SJSA1 (cell line): ENCODE measurements at regions not wholly inside any gene's neighbourhood (a gene's known extent, or its start where the extent isn't known, plus 50 kb on each side); places are given as distances from the start of the nearest gene placed in this dataset.

Experiments used
- DNase-seq, 2 experiments: peaks; one replicate each; pipeline ENCODE4 v3.0.0-alpha.2; 2015 to 2020; ENCODE audit warnings: low spot score in 2 of 2, low read depth in 1 of 2
- H3K27ac ChIP-seq: fragments of 250-450 bp; sonication (Bioruptor Pico); 2 replicates; pipeline ENCODE4 v1.5.1; 2020; ENCODE audit warnings: mild to moderate bottlenecking, moderate library complexity
- H3K27me3 ChIP-seq: fragments of 250-450 bp; sonication (Bioruptor Pico); replicated peaks from 2 replicates; pipeline ENCODE4 v1.5.1; 2020; ENCODE audit warnings: mild to moderate bottlenecking, moderate library complexity
- H3K36me3 ChIP-seq: fragments of 250-450 bp; sonication (Bioruptor Pico); 2 replicates; pipeline ENCODE4 v1.5.1; 2020; ENCODE audit warnings: mild to moderate bottlenecking
- H3K4me1 ChIP-seq: fragments of 250-450 bp; sonication (Bioruptor Pico); replicated peaks from 2 replicates; pipeline ENCODE4 v1.6.1; 2021; ENCODE audit warnings: mild to moderate bottlenecking
- H3K4me3 ChIP-seq: fragments of 250-450 bp; sonication (Bioruptor Pico); 2 replicates; pipeline ENCODE4 v1.5.1; 2020; ENCODE audit warnings: mild to moderate bottlenecking
- H3K9me3 ChIP-seq: fragments of 250-450 bp; sonication (Bioruptor Pico); replicated peaks from 2 replicates; pipeline ENCODE4 v1.5.1; 2020; ENCODE audit warnings: mild to moderate bottlenecking

DNA sequence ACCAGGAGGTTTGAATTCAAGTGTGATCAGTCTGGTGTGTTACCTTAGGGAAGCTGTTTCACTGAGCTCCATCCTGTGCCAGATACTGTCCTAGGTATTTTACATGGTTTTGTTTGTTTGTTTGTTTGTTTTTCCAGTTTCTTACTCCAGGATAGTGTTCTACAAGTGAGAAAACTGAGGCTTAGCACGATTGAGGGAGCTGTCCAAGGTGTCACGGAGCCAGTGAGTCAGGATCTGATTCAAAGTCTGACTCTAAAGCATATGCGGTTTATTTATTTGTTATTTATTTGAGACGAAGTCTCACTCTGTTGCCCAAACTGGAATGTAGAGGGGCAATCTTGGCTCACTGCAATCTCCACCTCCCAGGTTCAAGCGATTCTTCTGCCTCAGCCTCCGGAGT lies 79.7 kb upstream of the GNG2 start:
- DNase-seq = peak in 1 of 2 experiments; percentile 25
- no peak overlapping the region for H3K27ac ChIP-seq
- H3K4me3 ChIP-seq = no peak overlapping the region
- no peaks in the 10 kb centered on the region for H3K9me3 ChIP-seq
- H3K27me3 ChIP-seq = no peaks in the 10 kb centered on the region
- peaks cover 3% of the 10 kb centered on the region; the same call in 1 of the 2 replicates for H3K4me1 ChIP-seq
- H3K36me3 ChIP-seq = no peaks in the 10 kb centered on the region

DNA sequence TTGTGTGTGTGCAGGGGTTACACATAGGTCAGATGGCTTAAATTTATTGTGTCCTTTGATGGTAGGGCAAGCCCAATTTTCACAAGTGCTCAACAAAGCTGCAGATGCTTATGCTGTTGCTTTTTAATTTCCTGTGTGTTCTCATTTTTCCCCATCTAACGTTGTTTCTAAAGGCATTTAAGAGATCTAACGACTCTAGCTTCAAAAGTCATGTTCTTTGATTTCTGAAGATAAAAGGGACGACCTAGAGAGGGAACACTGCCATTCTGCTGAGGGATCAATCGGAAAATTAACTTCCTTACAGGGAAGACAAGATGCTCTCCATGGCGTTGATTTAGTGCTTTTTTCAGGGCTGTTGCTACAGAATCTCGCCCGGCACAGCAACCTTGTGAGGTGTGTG lies 79.0 kb upstream of the GNG2 start:
- Histone ChIP-seq H3K27me3 (no peaks in the 10 kb centered on the region), H3K27ac (no peak overlapping the region), H3K4me1 (peaks cover 3% of the 10 kb centered on the region; the same call in 1 of the 2 replicates), H3K9me3 (0 out of 2 replicates have a peak, but pooled peaks cover 4% of the 10 kb centered on the region), H3K4me3 (no peak overlapping the region), H3K36me3 (no peaks in the 10 kb centered on the region)
- no peak for DNase-seq

DNA sequence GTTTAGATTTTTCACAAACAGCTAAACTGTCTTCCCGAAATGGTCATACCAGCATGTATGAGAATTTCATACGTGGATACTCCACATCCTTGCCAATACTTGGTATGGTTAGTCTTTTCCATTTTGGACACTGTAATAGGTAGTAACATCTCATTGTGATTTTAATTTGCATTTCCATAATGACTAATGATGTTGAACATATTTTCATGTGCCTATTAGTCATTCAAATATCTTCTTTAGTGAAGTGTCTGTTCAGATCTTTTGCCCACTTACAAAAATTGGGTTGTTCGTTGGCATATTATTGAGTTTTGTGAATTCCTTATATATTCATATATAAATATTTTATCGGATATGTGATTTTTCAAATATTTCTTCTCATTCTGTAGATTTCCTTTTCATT lies 78.0 kb upstream of the GNG2 start:
- no peaks in the 10 kb centered on the region for H3K36me3 ChIP-seq
- H3K4me1 ChIP-seq = peaks cover 3% of the 10 kb centered on the region; the same call in 1 of the 2 replicates
- no peak for DNase-seq
- H3K27ac ChIP-seq = no peak overlapping the region
- H3K4me3 ChIP-seq = no peak overlapping the region
- no peaks in the 10 kb centered on the region for H3K27me3 ChIP-seq
- peaks cover 5% of the 10 kb centered on the region; the same call in 1 of the 2 replicates for H3K9me3 ChIP-seq

DNA sequence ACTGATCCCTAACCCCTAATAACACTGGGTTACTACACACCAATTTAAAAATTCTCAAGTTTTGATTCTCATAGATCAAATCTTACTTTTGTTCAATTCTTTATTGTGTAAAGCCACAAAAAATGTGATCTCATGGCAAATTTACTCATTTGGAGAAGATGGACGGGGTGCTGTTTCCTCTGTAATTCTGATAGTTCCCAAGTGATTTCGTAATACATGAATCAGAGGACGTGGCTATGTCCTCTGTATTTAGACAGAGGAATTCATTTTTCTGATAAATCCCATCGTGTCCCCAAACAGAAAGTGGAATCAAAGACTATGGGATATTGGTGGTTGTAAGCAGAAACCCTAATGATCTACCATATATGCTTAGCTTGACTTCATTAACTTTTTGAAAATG lies 76.6 kb upstream of the GNG2 start:
- Histone ChIP-seq H3K9me3 (peaks cover 5% of the 10 kb centered on the region; the same call in 1 of the 2 replicates), H3K27ac (no peak overlapping the region), H3K4me3 (no peak overlapping the region), H3K4me1 (peaks cover 3% of the 10 kb centered on the region; the same call in 1 of the 2 replicates), H3K27me3 (no peaks in the 10 kb centered on the region), H3K36me3 (no peaks in the 10 kb centered on the region)
- DNase-seq = no peak

- Histone ChIP-seq H3K36me3 (no peaks in the 10 kb centered on the region), H3K9me3 (peaks cover 5% of the 10 kb centered on the region; the same call in 1 of the 2 replicates), H3K27ac (no peak overlapping the region), H3K4me3 (no peak overlapping the region), H3K4me1 (peaks cover 3% of the 10 kb centered on the region; the same call in 1 of the 2 replicates), H3K27me3 (no peaks in the 10 kb centered on the region)
- no peak for DNase-seq
Measured at GRCh38 chr14:51784466-51784865, 75.9 kb upstream of the GNG2 start.

DNA sequence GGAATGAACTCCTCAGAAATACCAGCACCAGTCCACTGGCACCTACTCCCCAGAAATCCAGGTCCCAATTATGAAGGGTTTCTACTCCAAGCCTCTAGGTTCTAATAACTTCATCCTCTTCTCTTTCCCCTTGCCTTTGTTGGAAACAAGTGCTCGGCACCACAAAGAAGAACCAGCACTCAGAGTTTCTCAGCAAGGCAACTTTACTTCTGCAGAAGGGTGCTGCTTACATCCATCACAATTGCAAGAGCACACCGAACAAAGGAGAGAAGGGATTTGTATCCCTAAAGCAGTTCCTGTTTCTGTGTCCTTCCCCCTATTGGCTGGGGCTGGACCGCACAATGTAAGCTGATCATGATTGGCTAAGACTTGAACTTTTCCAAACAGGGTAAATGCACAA lies 74.2 kb upstream of the GNG2 start:
- Histone ChIP-seq H3K4me1 (no peaks in the 10 kb centered on the region), H3K27ac (no peak overlapping the region), H3K27me3 (no peaks in the 10 kb centered on the region), H3K9me3 (peaks cover 5% of the 10 kb centered on the region; the same call in 1 of the 2 replicates), H3K36me3 (no peaks in the 10 kb centered on the region), H3K4me3 (no peak overlapping the region)
- no peak for DNase-seq

DNA sequence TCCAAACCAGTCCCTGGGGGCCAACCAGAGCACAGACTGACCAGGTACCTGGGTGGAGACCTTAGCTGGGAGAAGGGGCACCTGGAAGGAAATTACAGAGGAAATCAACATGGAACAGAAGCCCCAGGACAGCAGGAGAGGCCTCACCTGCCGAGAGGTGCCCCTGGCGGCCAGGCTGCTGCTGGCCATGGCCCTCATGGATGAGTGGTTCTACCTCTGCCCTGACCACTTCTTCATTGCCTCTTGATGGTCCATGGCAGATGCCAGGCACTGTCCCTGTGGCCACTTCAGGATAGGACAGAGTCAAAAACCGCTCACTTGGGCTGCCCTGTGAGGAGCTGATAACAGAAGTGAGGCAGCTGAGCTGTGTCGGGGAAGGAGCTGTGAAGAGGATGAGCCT lies 73.1 kb upstream of the GNG2 start:
- Histone ChIP-seq H3K27ac (no peak overlapping the region), H3K36me3 (no peaks in the 10 kb centered on the region), H3K27me3 (no peaks in the 10 kb centered on the region), H3K9me3 (peaks cover 5% of the 10 kb centered on the region; the same call in 1 of the 2 replicates), H3K4me1 (no peaks in the 10 kb centered on the region), H3K4me3 (no peak overlapping the region)
- DNase-seq = no peak

GRCh38 chr14:51789114-51789513 lies 71.3 kb upstream of the GNG2 start:
- Histone ChIP-seq H3K27me3 (no peaks in the 10 kb centered on the region), H3K4me3 (no peak overlapping the region), H3K4me1 (peaks cover 6% of the 10 kb centered on the region; the same call in 1 of the 2 replicates), H3K27ac (no peak overlapping the region), H3K9me3 (peaks cover 5% of the 10 kb centered on the region; the same call in 1 of the 2 replicates), H3K36me3 (no peaks in the 10 kb centered on the region)
- DNase-seq = no peak

GRCh38 chr14:51789596-51789995 lies 70.8 kb upstream of the GNG2 start:
- no peak overlapping the region for H3K27ac ChIP-seq
- peaks cover 6% of the 10 kb centered on the region; the same call in 1 of the 2 replicates for H3K4me1 ChIP-seq
- H3K27me3 ChIP-seq = no peaks in the 10 kb centered on the region
- no peak for DNase-seq
- peaks cover 5% of the 10 kb centered on the region; the same call in 1 of the 2 replicates for H3K9me3 ChIP-seq
- H3K4me3 ChIP-seq = no peak overlapping the region
- H3K36me3 ChIP-seq = no peaks in the 10 kb centered on the region

DNA sequence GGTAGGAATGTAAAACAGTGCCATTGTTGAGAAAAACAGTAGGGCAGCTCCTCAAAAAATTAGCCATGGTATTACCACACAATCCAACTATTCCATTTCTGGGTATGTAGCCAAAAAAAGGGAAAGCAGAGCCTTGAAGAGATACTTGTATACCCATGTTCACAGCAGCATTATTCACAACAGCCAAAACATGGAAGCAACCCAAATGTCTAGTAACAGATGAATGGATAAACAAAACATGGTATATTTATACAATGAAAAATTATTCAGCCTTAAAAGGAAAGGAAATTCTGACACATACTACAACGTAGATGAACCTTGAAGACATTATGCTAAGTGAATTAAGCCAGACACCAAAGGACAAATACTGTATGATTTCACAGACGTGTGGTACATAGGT lies 67.6 kb upstream of the GNG2 start:
- no peaks in the 10 kb centered on the region for H3K36me3 ChIP-seq
- no peaks in the 10 kb centered on the region for H3K9me3 ChIP-seq
- H3K4me3 ChIP-seq = no peak overlapping the region
- H3K27ac ChIP-seq = no peak overlapping the region
- H3K27me3 ChIP-seq = no peaks in the 10 kb centered on the region
- peaks cover 6% of the 10 kb centered on the region; the same call in 1 of the 2 replicates for H3K4me1 ChIP-seq
- no peak for DNase-seq

DNA sequence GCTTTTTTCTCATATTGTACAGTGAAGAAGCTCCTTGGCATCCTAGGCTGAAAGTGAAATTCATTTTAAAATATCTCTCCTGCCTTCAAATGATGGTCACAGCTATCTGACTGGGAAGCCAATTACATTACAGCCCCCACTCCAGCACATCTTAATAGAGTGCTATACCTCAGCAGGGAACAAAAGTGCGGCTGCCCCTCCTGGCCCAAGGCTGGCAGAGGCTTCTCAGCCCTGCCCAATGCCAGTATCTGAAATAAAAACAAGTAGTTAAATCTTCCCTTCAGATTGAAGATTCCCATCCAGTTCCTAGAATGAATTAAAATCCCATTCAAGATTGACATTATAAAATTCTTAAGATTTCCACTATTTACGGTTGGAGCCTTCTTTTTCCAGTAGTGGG lies 54.9 kb upstream of the GNG2 start:
- Histone ChIP-seq H3K9me3 (no peaks in the 10 kb centered on the region), H3K4me1 (no peaks in the 10 kb centered on the region), H3K27ac (no peak overlapping the region), H3K27me3 (no peaks in the 10 kb centered on the region), H3K4me3 (no peak overlapping the region), H3K36me3 (no peaks in the 10 kb centered on the region)
- no peak for DNase-seq

GRCh38 chr14:51806026-51807023 lies 54.1 kb upstream of the GNG2 start:
- Histone ChIP-seq H3K4me3 (no peak overlapping the region), H3K4me1 (no peaks in the 10 kb centered on the region), H3K27ac (no peak overlapping the region), H3K9me3 (no peaks in the 10 kb centered on the region), H3K36me3 (no peaks in the 10 kb centered on the region), H3K27me3 (no peaks in the 10 kb centered on the region)
- no peak for DNase-seq

- no peak for DNase-seq
Measured at GRCh38 chr14:51807356-51807755, 53.1 kb upstream of the GNG2 start.

More at GRCh38 chr14:51807356-51807755, 53.1 kb upstream of the GNG2 start:
- Histone ChIP-seq H3K36me3 (no peaks in the 10 kb centered on the region), H3K4me3 (no peak overlapping the region), H3K27ac (no peak overlapping the region), H3K9me3 (no peaks in the 10 kb centered on the region), H3K27me3 (no peaks in the 10 kb centered on the region), H3K4me1 (no peaks in the 10 kb centered on the region)
